ENCODE measurements at regions not wholly inside any gene's neighbourhood (a gene's known extent, or its start where the extent isn't known, plus 50 kb on each side); places are given as distances from the start of the nearest gene placed in this dataset.
A peak's percentile ranks its signal among the peaks of the same experiment; 100 is the strongest.
"Not testable (repeated sequence)": the region's sequence is repeated elsewhere in the genome, so short reads cannot be mapped to it uniquely, and the experiment has no call there.

GRCh38 chr9:24333629-24334028 lies 212.1 kb downstream of the IZUMO3 start:
- DNase-seq: no peak

GRCh38 chr9:24298912-24299311 lies 246.8 kb downstream of the IZUMO3 start:
- DNase-seq: no peak

DNA sequence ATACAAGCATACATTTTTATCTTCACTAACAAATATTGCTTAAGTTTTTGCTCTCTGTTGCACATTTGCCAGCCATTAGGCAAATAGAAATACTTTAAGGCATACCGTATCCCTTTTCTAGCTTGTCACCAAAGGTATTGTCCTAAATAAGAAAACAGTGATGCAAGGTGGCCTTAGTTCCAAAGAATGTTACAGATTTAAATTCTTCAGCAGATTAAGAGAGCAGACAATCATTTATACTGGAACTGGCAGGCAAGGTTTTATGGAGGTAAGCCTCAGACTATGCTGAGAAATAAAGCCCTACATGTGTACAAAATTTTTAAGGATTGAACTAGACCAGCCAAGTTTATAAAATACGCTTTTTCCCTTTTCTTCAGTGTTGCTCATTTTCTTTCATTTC lies 247.8 kb downstream of the IZUMO3 start:
- no peak for DNase-seq

DNA sequence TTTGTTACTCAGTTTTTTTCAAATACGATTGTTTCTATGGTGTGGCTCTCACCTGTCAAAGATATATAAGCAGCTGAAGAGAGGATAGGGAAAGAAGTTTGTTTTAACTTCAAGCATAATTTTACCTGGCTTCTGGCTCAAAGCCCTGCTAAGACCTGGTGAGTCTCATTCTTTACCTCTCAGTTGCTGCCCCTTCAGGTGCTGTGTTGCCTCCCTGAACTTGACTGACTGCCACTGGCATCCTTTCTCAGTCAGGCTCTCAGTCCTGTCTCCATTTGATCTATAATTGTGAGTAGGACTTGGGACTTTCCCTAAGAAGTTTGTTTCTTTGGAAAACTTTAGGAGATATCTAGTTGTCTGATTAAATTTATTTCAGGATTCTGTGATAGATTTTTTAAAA lies 249.6 kb downstream of the IZUMO3 start:
- no peak for DNase-seq

DNA sequence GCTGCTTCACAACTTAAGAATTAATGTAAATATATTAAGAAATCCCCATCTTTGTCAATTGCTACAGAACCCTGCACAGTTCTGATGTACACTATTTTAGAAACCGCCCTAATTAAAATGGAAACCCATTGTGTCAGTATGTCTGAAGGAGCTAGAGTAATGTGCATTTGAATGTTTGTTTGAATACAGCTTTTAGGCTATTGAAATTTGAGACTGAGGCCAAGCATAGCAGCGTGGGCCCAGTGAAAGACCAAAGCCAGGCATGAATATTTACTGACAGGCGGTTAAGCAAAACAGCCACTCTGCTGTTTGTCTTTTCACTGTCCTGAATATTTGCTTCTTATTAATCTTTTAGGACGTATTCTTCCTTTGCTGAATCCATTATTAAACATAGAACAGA lies 252.3 kb downstream of the IZUMO3 start:
- no peak for DNase-seq

DNA sequence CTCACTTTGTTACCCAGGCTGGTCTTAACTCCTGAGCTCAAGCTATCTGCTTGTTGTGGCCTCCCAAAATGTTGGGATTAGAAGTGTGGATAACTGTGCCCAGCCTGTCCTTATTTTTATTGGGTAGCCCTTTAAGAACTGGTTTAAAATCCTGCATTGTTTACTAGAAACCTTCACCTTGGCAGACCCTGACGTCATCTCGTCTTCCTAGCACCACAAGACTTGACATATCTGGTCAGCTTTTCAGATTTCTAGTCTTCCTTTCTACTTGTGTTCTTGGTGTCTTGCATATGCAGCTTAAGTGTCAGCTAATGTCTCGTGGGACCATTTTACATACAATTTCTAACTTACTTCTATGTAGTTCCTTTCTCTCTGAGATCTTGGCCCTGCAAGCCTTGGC lies 258.9 kb downstream of the IZUMO3 start:
- no peak for DNase-seq

GRCh38 chr9:24258626-24259025 lies 287.1 kb downstream of the IZUMO3 start:
- DNase-seq: no peak

DNA sequence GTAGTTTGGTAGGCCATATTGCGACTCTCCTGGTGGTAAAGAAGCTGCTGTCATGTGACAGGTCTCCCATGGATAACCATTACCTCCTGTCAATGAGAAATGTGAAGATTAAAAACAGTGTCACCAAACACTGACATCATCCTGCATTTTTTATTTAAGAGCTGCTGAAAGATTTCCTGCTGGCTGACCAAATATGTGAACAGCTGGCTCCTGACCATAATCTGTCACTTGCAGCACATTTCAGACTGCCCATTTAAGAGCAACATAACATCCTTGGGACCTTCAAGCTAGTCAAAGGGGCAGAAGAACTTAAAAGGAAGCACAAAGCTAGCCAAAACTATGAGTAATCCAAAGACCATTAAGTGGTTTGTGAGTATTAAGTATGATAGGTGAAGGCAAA lies 288.0 kb downstream of the IZUMO3 start:
- no peak for DNase-seq

- peak; percentile 46 for DNase-seq
These were observed 299.7 kb downstream of the IZUMO3 start for GRCh38 chr9:24245988-24246387.

DNA sequence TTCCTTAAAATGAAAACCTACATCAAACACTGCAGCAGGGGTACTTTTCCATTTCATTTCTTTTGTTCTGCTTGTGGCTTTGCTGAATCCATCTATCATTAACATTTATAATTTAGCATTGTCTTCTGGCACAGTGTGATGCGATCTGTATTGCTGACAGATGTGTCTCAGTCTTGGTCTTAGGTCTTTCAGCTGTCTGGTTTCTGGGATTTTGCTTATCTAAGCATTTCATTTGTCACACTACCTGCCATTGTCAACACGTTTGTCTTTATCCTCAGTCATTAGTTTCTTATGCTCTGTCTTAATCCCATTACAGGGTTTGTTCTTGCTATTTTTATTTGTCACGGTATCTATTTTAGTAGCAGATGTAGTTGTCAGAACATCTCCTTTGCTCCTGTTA lies 303.1 kb downstream of the IZUMO3 start:
- no peak for DNase-seq

- no peak for DNase-seq
These were observed 327.0 kb downstream of the IZUMO3 start for GRCh38 chr9:24218656-24219055.

GRCh38 chr9:24210641-24211040 lies 335.1 kb downstream of the IZUMO3 start:
- no peak for DNase-seq

GRCh38 chr9:24189986-24190385 lies 355.7 kb downstream of the IZUMO3 start:
- DNase-seq: no peak

DNA sequence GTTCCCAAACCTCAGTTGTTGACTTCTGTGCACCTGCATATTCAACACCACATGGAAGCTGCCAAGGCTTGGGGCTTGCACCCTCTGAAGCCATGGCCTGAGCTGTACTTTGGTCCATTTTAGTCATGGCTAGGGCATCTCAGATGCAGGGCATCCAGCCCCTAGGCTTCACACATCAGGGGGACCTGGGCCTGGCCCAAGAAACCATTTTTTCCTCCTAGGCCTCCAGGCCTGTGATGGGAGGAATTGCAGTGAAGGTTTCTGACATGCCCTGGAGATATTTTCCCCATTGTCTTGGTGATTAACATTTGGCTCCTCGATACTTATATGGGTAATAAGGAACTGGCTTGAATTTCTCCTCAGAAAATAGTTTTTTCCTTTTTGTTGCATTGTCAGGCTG lies 354.5 kb upstream of the ELAVL2 start:
- not testable (repeated sequence) for DNase-seq

DNA sequence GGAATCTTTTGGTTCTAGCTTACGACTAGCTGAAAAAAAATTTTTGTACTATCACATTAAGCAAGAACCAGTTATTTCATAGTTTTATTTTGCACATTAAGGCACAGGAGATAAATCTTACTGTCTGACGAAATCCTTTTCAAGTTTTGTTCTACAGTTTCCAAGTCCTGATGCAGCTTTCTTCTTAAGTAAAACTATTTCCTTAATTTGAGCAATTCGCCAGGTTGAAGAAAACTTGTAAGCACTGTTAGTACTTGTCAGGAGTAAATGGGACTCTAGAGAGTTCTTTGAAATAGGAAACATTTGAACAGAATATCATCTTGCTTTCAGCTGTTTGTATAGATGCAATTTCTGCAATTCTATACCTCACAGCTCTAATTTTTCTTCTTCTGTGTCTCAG lies 318.8 kb upstream of the ELAVL2 start:
- no peak for DNase-seq

GRCh38 chr9:24135072-24135471 lies 309.0 kb upstream of the ELAVL2 start:
- not testable (repeated sequence) for DNase-seq

GRCh38 chr9:24132244-24132643 lies 306.2 kb upstream of the ELAVL2 start:
- no peak for DNase-seq

DNA sequence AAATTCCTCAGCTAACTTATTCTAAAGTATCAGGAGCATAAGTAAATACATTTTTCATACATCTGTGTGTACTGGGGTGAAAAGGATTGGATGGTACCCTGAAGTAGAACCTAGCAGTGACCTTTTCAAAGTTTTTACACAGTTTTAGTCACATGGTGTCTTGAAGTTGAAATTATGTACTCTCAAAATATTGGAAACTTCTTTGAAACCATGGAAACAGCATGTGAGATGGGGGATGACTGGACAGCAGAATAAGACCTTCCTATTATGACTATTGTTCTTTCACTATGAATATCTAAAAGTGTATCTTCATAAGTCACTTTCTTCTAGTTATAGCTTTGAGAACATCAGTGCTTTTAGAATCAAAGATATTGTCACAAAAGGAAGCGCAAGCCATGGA lies 301.5 kb upstream of the ELAVL2 start:
- DNase-seq: no peak

DNA sequence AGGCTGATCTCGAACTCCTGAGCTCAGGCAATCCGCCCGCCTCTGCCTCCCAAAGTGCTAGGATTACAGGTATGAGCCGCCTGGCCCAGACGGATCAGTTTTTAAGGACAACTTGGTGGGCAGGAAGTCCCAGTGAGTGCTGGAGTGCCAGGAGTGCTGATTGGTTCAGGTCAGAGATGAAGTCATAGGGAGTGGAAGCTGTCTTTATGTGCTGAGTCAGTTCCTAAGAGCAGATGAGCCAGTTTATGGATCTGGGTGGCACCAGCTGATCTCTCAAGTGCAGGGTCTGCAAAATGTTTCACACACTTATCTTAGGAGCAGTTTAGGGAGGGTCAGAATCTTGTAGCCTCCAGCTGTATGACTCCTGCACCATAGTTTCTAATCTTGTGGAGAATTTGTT lies 292.1 kb upstream of the ELAVL2 start:
- no peak for DNase-seq

- DNase-seq: no peak
These were observed 270.7 kb upstream of the ELAVL2 start for GRCh38 chr9:24096756-24097155.

DNA sequence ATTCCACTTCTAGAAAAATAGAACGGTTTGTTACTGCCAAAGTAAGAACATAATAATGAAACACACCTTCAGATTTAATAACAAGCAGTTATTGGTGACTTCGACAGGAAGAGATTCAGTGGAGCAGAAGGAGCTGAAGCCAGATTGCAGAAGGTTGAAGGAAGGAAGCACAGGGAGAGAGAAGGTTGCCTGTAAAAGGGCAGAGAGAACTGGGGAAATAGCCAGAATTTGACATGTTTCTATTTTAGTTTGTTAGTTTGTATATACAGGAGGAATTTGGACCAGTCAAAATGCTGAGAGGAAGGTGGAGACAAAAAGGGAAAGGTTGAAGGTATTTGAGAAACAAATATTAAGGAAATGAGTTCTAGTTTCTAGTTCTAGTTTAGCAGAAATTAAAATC lies 269.2 kb upstream of the ELAVL2 start:
- no peak for DNase-seq

- DNase-seq: peak; percentile 1
These were observed 264.5 kb upstream of the ELAVL2 start for GRCh38 chr9:24090566-24090965.

DNA sequence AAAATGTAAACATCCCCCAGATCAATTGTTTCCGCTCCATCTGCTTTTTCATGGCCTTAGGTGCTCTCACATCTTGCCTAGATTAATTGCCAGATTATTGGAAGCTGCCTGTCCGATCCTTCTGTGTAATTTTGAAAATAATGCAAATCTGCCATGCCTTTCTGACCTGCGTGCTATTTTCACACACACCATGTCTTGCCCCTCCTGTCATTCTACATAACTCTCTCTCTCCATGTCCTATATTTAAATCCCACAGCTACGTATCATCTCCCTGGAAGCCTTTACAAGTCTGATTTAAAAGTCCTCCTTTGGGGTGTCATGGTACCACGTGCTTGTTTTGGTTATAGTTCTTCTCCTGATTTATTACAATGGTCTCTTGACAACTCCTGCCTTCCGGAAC lies 247.6 kb upstream of the ELAVL2 start:
- DNase-seq: no peak

DNA sequence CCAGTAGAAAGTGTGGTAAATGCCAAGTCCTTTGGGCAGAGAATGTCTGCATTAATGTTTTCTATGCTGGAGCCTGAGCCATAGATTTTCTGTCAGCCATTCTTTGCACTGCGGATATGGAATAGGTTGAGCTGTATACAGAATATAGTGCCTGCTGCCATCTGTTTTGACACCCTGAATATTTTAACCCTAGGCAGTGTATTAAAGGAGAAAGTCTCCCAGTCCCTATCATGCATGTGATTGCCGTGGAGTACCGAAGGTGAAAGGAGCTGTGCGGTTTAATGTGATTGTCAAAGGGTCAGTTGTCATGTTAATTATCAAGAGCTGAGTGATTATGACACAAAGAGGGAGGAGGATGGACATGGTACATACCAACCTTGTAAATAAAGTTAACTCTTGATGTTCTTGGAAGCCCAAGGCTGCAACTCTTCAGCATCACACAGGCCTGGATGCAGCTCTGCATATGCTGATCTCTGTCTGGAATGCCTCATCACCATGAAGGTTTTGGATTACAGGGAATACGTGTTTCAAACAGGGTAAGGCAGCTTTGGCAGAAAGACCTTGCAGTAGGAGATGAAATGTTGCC lies 247.1 kb upstream of the ELAVL2 start:
- no peak for DNase-seq

GRCh38 chr9:24071716-24072115 lies 245.7 kb upstream of the ELAVL2 start:
- DNase-seq: no peak

- no peak for DNase-seq
These were observed 245.1 kb upstream of the ELAVL2 start for GRCh38 chr9:24071091-24071490.
